Activated CD4-positive, alpha-beta memory T cell treated with anti-CD3 and anti-CD28 coated beads, Interleukin-2, amount 10 ng/mL, durations not matched to agents 7 days and 5 days (primary cell): ENCODE measurements at regions not wholly inside any gene's neighbourhood (a gene's known extent, or its start where the extent isn't known, plus 50 kb on each side); places are given as distances from the start of the nearest gene placed in this dataset.

Source experiments
- CTCF ChIA-PET: fragments of 350-600 bp; sonication (Branson Sonifier 250); formaldehyde crosslinking; loops from one replicate; lab custom pipeline; 2021; ENCODE audit warnings: antibody characterized with exemption, inconsistent platforms; lab: Charles Lee
- POLR2A ChIA-PET: fragments of 350-600 bp; sonication (Branson Sonifier 250); formaldehyde crosslinking; loops from one replicate; lab custom pipeline; 2021; ENCODE audit warnings: antibody characterized with exemption; lab: Charles Lee
- DNase-seq: peaks from one replicate; pipeline ENCODE4 v3.0.0-alpha.2; 2020
- H3K27ac Mint-ChIP-seq: one replicate; pipeline ENCODE4 v1.8.0; 2021; ENCODE audit warnings: mild to moderate bottlenecking, mixed read lengths
- H3K27me3 Mint-ChIP-seq: one replicate; pipeline ENCODE4 v1.8.0; 2021; ENCODE audit warnings: mixed read lengths
- H3K36me3 Mint-ChIP-seq: one replicate; pipeline ENCODE4 v1.8.0; 2021; ENCODE audit warnings: low read depth, mixed read lengths
- H3K4me1 Mint-ChIP-seq: one replicate; pipeline ENCODE4 v1.8.0; 2021; ENCODE audit warnings: mixed read lengths
- H3K4me3 Mint-ChIP-seq: one replicate; pipeline ENCODE4 v1.8.0; 2021; ENCODE audit warnings: mild to moderate bottlenecking, mixed read lengths
- H3K9me3 Mint-ChIP-seq: one replicate; pipeline ENCODE4 v1.8.0; 2021; ENCODE audit warnings: mixed read lengths

DNA sequence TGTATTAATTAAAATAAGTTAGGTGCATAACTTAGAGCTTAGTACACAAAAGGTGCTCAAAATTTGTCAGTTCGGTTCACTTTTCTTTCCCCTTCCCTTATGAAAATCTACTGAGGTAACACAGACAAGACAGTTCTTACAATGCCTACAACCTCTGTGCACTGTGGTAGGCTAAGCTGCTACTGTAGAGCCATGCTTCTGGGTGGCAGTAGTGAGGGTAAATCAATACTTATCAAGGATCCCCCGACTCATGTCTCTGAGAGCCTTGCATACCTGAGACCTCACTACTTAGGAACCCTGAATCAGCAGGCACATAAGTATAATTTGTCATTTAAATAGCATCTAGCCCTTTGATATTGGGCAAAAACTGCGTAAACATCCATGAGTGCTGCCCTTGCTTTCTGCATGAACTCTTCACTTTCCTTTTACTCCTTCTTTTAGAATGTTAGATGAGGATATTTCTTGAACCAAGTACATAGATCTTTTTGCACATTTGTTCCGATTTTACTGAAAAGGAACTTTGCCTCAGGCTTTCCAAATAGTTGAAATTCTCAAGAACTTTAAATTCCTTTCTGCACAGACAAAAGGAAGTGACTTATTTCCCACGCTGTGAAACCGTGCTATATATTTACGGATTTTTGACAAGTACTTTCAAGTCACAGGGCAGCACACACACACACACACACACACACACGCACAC is 234.4 kb downstream of the TRIB2 start:
- Mint-ChIP-seq H3K27me3 (peaks cover 31% of the 10 kb centered on the region), H3K4me3 (no peak overlapping the region), H3K36me3 (no peaks in the 10 kb centered on the region), H3K9me3 (no peaks in the 10 kb centered on the region), H3K27ac (no peak overlapping the region), H3K4me1 (peaks cover 9% of the 10 kb centered on the region)
- ChIA-PET POLR2A (interaction anchor here (0.7 to 1.0 kb wide), 2 partner anchors 15 to 94 kb away, joined by 3 read pairs; no protein-coding TSS in a partner anchor), CTCF (interaction anchor here (0.8 kb wide), 1 partner anchor 20 kb away, joined by 3 read pairs; no protein-coding TSS in a partner anchor)
- no peak for DNase-seq

DNA sequence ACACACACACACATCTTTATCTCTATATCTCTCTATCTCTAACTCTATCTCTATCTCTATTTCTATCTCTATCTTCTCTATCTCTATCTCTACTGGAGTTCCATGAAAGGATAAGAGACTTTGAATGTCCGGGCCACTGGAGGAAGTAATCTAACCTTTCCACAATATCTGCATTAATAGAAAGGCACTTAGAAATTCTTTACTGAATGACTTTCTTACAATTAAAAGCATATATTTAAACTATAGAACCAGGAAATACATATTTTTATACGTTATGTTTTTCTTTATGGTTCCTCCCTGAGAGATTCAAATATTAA is 234.9 kb downstream of the TRIB2 start:
- no peak for DNase-seq
- ChIA-PET CTCF (interaction anchor here (2.5 kb wide), 1 partner anchor 55 kb away, joined by 8 read pairs; no protein-coding TSS in a partner anchor), POLR2A (no interaction called here)
- Mint-ChIP-seq H3K36me3 (no peaks in the 10 kb centered on the region), H3K27ac (no peak overlapping the region), H3K27me3 (peaks cover 36% of the 10 kb centered on the region), H3K4me3 (no peak overlapping the region), H3K4me1 (peaks cover 9% of the 10 kb centered on the region), H3K9me3 (no peaks in the 10 kb centered on the region)

DNA sequence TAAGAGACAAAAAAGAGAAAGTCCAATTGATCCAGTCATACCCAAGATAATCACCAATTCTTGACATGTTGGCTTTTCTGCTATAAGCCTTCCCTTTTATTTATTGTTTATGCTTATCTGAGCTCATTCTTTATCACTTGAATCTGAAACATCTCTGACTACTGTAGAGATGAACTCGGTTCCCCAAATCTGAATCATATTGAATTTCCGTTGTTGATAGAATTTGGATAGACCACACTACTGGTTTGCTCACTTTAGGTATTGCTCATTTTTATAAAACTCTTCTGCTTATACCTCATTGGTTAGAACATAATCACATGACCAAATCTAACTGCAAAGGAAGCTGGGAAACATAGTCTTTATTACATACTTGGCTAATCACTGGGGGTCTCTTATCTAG is 236.9 kb downstream of the TRIB2 start:
- H3K9me3 Mint-ChIP-seq = no peaks in the 10 kb centered on the region
- ChIA-PET CTCF (interaction anchor here (2.5 kb wide), 1 partner anchor 53 kb away, joined by 8 read pairs; no protein-coding TSS in a partner anchor), POLR2A (interaction anchor here (1.3 kb wide), 1 partner anchor 1201 kb away, joined by 3 read pairs; no protein-coding TSS in a partner anchor)
- no peak overlapping the region for H3K27ac Mint-ChIP-seq
- H3K4me3 Mint-ChIP-seq = no peak overlapping the region
- DNase-seq = no peak
- H3K36me3 Mint-ChIP-seq = no peaks in the 10 kb centered on the region
- peaks cover 36% of the 10 kb centered on the region for H3K27me3 Mint-ChIP-seq
- peaks cover 9% of the 10 kb centered on the region for H3K4me1 Mint-ChIP-seq

DNA sequence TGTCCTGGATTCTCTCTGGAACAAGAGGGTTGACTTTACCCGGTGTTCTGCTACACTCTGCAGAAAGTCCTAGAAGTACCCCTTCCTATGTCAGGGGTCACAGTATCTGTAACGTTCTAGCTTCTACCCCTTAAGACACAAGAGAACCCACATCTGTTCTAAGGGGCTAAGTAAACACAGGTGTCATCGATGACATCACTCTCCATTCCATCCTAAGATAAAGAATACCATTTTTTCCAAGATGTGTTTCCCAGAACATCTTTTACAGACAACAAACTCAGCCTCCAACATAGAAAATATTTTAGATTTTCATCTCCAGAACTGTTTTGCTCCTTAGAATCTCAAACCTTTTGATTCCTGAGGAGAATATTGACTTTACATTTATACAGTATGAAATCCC is 239.1 kb downstream of the TRIB2 start:
- Mint-ChIP-seq H3K36me3 (peaks cover 3% of the 10 kb centered on the region), H3K4me1 (no peaks in the 10 kb centered on the region), H3K9me3 (no peaks in the 10 kb centered on the region), H3K27ac (no peak overlapping the region), H3K27me3 (peaks cover 38% of the 10 kb centered on the region), H3K4me3 (no peak overlapping the region)
- ChIA-PET CTCF (interaction anchor here (1.2 kb wide), 1 partner anchor 216 kb away, joined by 3 read pairs; no protein-coding TSS in a partner anchor), POLR2A (no interaction called here)
- no peak for DNase-seq

DNA sequence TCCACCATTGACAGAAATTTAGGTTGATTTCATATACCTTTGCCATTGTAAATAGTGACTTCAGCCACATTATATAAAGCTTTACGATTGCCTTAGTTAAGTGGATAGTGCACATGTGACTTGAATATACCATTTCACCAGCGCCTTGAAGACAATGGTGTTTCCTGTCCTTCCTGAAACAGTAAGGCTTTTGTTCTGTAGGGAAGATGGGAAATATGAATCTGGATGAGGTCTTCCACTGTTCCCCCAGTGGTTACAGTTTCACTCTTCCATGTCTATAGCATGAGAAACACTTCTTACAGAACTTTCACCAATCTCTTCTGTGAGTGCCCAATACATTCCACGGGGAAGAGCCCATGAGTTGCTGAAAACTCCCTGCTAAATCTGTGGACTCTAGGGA is 240.5 kb downstream of the TRIB2 start:
- Mint-ChIP-seq H3K9me3 (no peaks in the 10 kb centered on the region), H3K27me3 (peaks cover 35% of the 10 kb centered on the region), H3K4me1 (peaks cover 2% of the 10 kb centered on the region), H3K27ac (no peak overlapping the region), H3K4me3 (no peak overlapping the region), H3K36me3 (peaks cover 3% of the 10 kb centered on the region)
- ChIA-PET POLR2A (no interaction called here), CTCF (interaction anchor here (1.9 kb wide), 1 partner anchor 50 kb away, joined by 5 read pairs; no protein-coding TSS in a partner anchor)
- no peak for DNase-seq

DNA sequence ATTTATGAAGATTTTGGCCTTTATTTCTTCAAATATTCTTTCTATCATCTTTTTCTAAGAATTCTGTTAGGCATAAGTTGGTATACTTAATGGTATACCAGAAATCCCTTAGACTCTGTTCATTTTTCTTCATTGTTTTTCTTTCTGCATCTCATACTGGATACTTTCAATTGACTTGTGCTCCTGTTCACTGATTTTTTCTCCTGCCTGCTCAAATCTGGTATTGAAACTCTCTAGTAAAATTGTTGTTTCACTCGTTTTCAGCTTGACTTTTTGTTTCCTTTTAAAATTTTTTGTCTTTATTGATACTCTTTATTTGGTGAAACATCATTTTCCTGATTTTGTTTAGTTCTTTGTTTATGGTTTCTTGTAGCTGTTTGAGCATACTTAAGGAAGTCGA is 243.2 kb downstream of the TRIB2 start:
- DNase-seq = no peak

DNA sequence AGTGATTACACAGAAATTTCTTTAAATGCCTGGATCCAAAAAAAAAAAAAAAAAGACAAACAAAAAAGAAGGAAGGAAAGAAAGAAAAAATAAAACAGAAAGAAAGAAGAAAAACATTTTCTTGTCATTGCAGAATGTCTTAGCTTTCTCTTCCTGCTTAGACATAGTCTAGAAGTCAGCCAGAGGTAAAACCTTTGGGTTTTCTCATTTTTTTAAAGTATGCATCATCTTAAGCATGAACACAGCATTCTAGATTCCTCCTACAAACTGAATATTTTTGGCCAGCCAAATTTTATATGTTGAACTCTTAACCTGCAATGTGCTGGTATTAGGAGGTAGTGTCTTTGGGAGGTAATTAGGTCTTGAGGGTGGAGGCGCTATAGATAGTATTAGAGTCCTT is 243.9 kb downstream of the TRIB2 start:
- Mint-ChIP-seq H3K9me3 (peaks cover 3% of the 10 kb centered on the region), H3K27ac (no peak overlapping the region), H3K27me3 (peaks cover 29% of the 10 kb centered on the region), H3K4me1 (peaks cover 25% of the 10 kb centered on the region), H3K4me3 (no peak overlapping the region), H3K36me3 (peaks cover 10% of the 10 kb centered on the region)
- no peak for DNase-seq
- ChIA-PET POLR2A (no interaction called here), CTCF (no interaction called here)

More for the DNA sequence above, 243.2 kb downstream of the TRIB2 start:
- Mint-ChIP-seq H3K36me3 (peaks cover 10% of the 10 kb centered on the region), H3K27me3 (peaks cover 29% of the 10 kb centered on the region), H3K4me3 (no peak overlapping the region), H3K9me3 (peaks cover 3% of the 10 kb centered on the region), H3K4me1 (peaks cover 18% of the 10 kb centered on the region), H3K27ac (no peak overlapping the region)
- CTCF ChIA-PET = interaction anchor here (1.3 kb wide), 1 partner anchor 28 kb away, joined by 3 read pairs; no protein-coding TSS in a partner anchor
- POLR2A ChIA-PET = no interaction called here

DNA sequence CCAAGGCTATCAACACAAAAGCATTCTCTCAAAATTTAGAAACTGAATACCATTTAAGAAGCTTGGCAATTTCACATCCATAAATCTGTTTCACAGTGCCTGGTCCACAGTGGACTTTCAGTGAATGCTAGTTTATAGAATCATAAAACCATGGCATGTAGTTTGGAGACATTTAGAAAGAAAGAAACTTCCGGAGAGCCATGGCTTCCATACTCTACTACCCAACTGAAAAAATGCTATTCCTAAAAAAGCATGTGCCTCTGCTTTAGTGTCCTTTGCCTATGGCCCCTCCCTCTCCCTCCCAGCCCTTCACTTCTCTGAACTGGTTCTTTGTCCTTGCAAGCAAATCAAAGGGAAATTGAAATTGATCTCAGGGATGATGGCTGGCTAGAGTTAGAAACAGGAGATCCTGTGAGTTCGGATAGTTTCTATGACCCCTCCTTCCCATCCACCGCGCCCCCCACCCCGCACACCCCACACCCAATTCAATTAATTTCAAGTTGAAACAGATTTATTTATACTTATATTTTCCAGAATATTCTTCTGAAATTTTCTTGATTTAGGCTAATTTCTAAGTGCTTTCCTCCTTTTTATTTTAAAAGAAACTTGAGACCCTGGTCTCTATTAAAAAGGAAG is 248.3 kb downstream of the TRIB2 start:
- Mint-ChIP-seq H3K4me3 (no peak overlapping the region), H3K27me3 (peaks cover 20% of the 10 kb centered on the region), H3K36me3 (peaks cover 19% of the 10 kb centered on the region), H3K4me1 (peaks cover 45% of the 10 kb centered on the region), H3K27ac (peak overlapping the region; percentile 63), H3K9me3 (peaks cover 3% of the 10 kb centered on the region)
- no peak for DNase-seq
- CTCF ChIA-PET = interaction anchor here (1.6 kb wide), 1 partner anchor 34 kb away, joined by 5 read pairs; no protein-coding TSS in a partner anchor
- POLR2A ChIA-PET = interaction anchor here (1.2 to 1.7 kb wide), 4 partner anchors 15 to 477 kb away, joined by 3 to 9 read pairs (median 5); partner anchors contain the start of gene TRIB2

DNA sequence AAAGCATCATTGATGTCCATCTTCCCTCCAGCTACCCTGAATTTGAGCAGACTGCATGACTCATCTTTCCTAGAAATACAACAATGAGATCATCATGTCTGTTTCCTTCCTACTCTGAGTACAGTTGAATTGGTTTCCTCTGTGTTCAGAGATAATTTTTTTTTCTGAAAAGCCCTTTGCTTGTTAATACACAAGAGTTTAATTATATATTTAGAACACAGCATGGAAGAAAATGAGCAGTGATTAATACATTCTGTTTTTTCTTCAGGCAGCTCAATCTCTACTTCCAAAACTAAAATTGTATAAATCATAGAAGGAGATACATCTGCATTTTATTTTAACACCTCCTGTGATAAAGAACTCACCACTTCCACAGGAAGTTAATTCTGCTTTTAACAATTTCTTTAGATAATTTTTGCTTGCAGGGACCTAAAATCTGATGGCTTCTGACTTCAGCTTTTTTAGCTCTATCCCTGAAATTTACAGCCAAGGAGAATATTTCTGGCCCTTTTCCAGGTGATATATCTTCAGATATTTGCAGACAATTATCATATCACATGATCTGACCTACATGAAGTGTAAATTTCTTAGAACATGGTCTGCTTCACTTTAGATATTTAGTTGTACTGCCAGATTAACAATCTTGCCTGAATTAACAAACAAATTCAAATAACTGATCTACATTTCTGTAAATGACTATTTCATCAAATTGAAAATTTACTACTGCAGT is 249.0 kb downstream of the TRIB2 start:
- ChIA-PET CTCF (interaction anchor here (1.6 kb wide), 1 partner anchor 34 kb away, joined by 5 read pairs; no protein-coding TSS in a partner anchor), POLR2A (interaction anchor here (1.2 to 1.7 kb wide), 4 partner anchors 15 to 478 kb away, joined by 3 to 9 read pairs (median 5); partner anchors contain the start of gene TRIB2)
- H3K9me3 Mint-ChIP-seq = peaks cover 3% of the 10 kb centered on the region
- H3K27ac Mint-ChIP-seq = peak overlapping the region; percentile 63
- DNase-seq = no peak
- H3K4me3 Mint-ChIP-seq = no peak overlapping the region
- peaks cover 45% of the 10 kb centered on the region for H3K4me1 Mint-ChIP-seq
- H3K27me3 Mint-ChIP-seq = peaks cover 20% of the 10 kb centered on the region
- peaks cover 19% of the 10 kb centered on the region for H3K36me3 Mint-ChIP-seq

DNA sequence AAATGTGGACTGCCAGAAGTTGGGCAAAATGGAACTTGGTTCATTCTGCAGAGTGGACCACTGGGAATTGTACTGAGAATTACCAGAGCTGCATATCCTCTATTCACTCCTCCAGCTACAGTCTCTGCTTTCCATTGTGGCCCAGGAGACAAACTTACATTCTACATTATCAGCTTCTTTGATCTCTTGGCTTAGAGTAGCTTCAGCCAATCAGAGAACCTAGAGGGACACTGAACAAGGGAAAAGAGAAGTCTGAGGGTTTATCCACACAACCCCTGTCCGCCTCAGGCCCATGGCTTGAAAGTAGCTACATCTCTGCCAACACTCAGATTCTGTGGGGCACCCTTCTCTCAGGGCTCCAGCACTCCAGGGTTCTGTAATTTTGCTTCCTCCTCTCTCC is 251.1 kb downstream of the TRIB2 start:
- peaks cover 8% of the 10 kb centered on the region for H3K9me3 Mint-ChIP-seq
- H3K4me3 Mint-ChIP-seq = no peak overlapping the region
- peaks cover 37% of the 10 kb centered on the region for H3K4me1 Mint-ChIP-seq
- POLR2A ChIA-PET = interaction anchor here (1.7 kb wide), 1 partner anchor 111 kb away, joined by 6 read pairs; no protein-coding TSS in a partner anchor
- H3K27me3 Mint-ChIP-seq = peaks cover 13% of the 10 kb centered on the region
- H3K36me3 Mint-ChIP-seq = peaks cover 19% of the 10 kb centered on the region
- CTCF ChIA-PET = interaction anchor here (0.7 to 0.9 kb wide), 2 partner anchors 38 to 112 kb away, joined by 3 read pairs; no protein-coding TSS in a partner anchor
- H3K27ac Mint-ChIP-seq = no peak overlapping the region
- DNase-seq = no peak

DNA sequence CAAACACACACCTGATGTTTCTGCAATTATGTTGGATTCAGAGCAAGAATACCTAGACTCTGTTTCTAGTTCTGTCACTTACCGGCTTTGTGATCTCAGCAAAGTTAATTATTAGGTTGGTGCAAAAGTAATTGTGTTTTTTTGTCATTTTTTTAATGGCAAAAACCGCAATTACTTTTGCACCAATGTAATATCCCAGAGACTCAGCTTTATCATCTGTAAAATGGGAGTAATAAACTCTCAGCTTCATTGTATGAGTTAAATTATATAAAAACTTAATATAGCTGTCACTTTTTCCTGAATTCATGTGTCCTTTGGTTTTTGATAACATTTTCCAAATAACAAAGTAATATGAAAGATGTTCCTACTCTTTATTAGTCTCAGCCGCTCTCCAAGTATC is 251.7 kb downstream of the TRIB2 start:
- peaks cover 10% of the 10 kb centered on the region for H3K27me3 Mint-ChIP-seq
- no peak overlapping the region for H3K4me3 Mint-ChIP-seq
- peaks cover 17% of the 10 kb centered on the region for H3K36me3 Mint-ChIP-seq
- H3K9me3 Mint-ChIP-seq = peaks cover 8% of the 10 kb centered on the region
- no peak for DNase-seq
- CTCF ChIA-PET = no interaction called here
- POLR2A ChIA-PET = no interaction called here
- H3K27ac Mint-ChIP-seq = no peak overlapping the region
- H3K4me1 Mint-ChIP-seq = peaks cover 34% of the 10 kb centered on the region

DNA sequence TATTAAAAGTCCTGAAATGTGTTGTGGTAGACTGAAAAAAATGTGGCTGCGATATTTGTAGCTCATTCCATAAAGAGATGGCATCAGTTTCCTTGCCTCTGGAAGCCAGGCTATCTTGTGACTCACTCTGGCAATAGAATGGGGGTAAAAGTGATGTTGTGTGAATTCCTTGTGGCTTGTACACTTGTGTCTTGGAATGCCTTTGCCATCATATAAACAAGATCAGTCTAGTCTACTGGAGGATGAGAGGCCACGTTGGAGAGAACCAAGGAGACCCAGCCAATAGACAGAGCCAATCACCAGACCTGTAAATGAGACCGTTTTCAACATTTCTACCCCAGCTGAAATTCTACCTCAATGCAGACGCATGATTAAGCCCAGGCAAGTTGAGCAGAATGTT is 254.1 kb downstream of the TRIB2 start:
- ChIA-PET CTCF (interaction anchor here (1.1 kb wide), 1 partner anchor 10 kb away, joined by 3 read pairs; no protein-coding TSS in a partner anchor), POLR2A (no interaction called here)
- Mint-ChIP-seq H3K9me3 (peaks cover 5% of the 10 kb centered on the region), H3K27me3 (peaks cover 11% of the 10 kb centered on the region), H3K4me1 (peaks cover 18% of the 10 kb centered on the region), H3K4me3 (no peak overlapping the region), H3K27ac (no peak overlapping the region), H3K36me3 (peaks cover 12% of the 10 kb centered on the region)
- DNase-seq = no peak
